ENCODE measurements at regions not wholly inside any gene's neighbourhood (a gene's known extent, or its start where the extent isn't known, plus 50 kb on each side); places are given as distances from the start of the nearest gene placed in this dataset.

GRCh38 chr2:12288048-12288447, 428.7 kb upstream of the TRIB2 start:
- no peak for TF ChIP-seq POLR2AphosphoS5 (IDR thresholded peaks at IDR 0.05; ENCODE audit: low read depth, low read length)
- no peak for TF ChIP-seq POU2F2 (IDR thresholded peaks at IDR 0.05; ENCODE audit: low read depth, low read length)
- TF ChIP-seq TAF1 (IDR thresholded peaks at IDR 0.05; ENCODE audit: low read depth, low read length) = no peak
- no peak for TF ChIP-seq POLR2A (IDR thresholded peaks at IDR 0.05; ENCODE audit: low read depth, low read length)
